ENCODE measurements at regions not wholly inside any gene's neighbourhood (a gene's known extent, or its start where the extent isn't known, plus 50 kb on each side); places are given as distances from the start of the nearest gene placed in this dataset.

GRCh38 chr1:193359631-193360030, 173.2 kb upstream of the B3GALT2 start:
- no peak for ATAC-seq
- TF ChIP-seq ZNF8 (CRISPR knock-in tag; IDR thresholded peaks at IDR 0.05) (no peak), PPARA (CRISPR knock-in tag; IDR thresholded peaks at IDR 0.05; ENCODE audit: borderline replicate concordance) (no peak), ZFP30 (CRISPR knock-in tag; IDR thresholded peaks at IDR 0.05) (no peak), CREB5 (CRISPR knock-in tag; IDR thresholded peaks at IDR 0.05; ENCODE audit: low read depth) (no peak), POU6F1 (CRISPR knock-in tag; IDR thresholded peaks at IDR 0.05; ENCODE audit: borderline replicate concordance, low read depth) (no peak), CSRNP3 (CRISPR knock-in tag; IDR thresholded peaks at IDR 0.05) (no peak), GLIS3 (CRISPR knock-in tag; IDR thresholded peaks at IDR 0.05) (no peak), ARNTL (CRISPR knock-in tag; IDR thresholded peaks at IDR 0.05; ENCODE audit: borderline replicate concordance, low read depth) (no peak)

GRCh38 chr1:193358419-193358818, 172.0 kb upstream of the B3GALT2 start:
- no peak for ATAC-seq
- TF ChIP-seq ZNF565 (CRISPR knock-in tag; conservative IDR thresholded peaks at IDR 0.05; ENCODE audit: low read depth) (no peak), RARB (CRISPR knock-in tag; IDR thresholded peaks at IDR 0.05) (no peak), POU6F1 (CRISPR knock-in tag; IDR thresholded peaks at IDR 0.05; ENCODE audit: borderline replicate concordance, low read depth) (no peak), PATZ1 (CRISPR knock-in tag; IDR thresholded peaks at IDR 0.05; ENCODE audit: borderline replicate concordance) (no peak), ISL1 (CRISPR knock-in tag; IDR thresholded peaks at IDR 0.05) (no peak), BACH2 (CRISPR knock-in tag; IDR thresholded peaks at IDR 0.05; ENCODE audit: borderline replicate concordance) (no peak), CSRNP3 (CRISPR knock-in tag; IDR thresholded peaks at IDR 0.05) (no peak), TCF4 (CRISPR knock-in tag; IDR thresholded peaks at IDR 0.05; ENCODE audit: borderline replicate concordance) (no peak), SNAI2 (CRISPR knock-in tag; IDR thresholded peaks at IDR 0.05) (no peak)

- no peak for ATAC-seq
- no peak for TF ChIP-seq TCF4 (CRISPR knock-in tag; IDR thresholded peaks at IDR 0.05; ENCODE audit: borderline replicate concordance)
- TF ChIP-seq POU6F1 (CRISPR knock-in tag; IDR thresholded peaks at IDR 0.05; ENCODE audit: borderline replicate concordance, low read depth) = no peak
- TF ChIP-seq CSDC2 (CRISPR knock-in tag; IDR thresholded peaks at IDR 0.05) = no peak
- no peak for TF ChIP-seq OSR1 (CRISPR knock-in tag; IDR thresholded peaks at IDR 0.05)
- TF ChIP-seq ZNF8 (CRISPR knock-in tag; IDR thresholded peaks at IDR 0.05) = no peak
- TF ChIP-seq ZNF565 (CRISPR knock-in tag; conservative IDR thresholded peaks at IDR 0.05; ENCODE audit: low read depth) = no peak
- no peak for TF ChIP-seq ARNTL (CRISPR knock-in tag; IDR thresholded peaks at IDR 0.05; ENCODE audit: borderline replicate concordance, low read depth)
- no peak for TF ChIP-seq TSHZ2 (CRISPR knock-in tag; IDR thresholded peaks at IDR 0.05)
- no peak for TF ChIP-seq PPARA (CRISPR knock-in tag; IDR thresholded peaks at IDR 0.05; ENCODE audit: borderline replicate concordance)
- no peak for TF ChIP-seq ZFP3 (CRISPR knock-in tag; IDR thresholded peaks at IDR 0.05)
- no peak for TF ChIP-seq PATZ1 (CRISPR knock-in tag; IDR thresholded peaks at IDR 0.05; ENCODE audit: borderline replicate concordance)
- TF ChIP-seq ZC3H10 (CRISPR knock-in tag; IDR thresholded peaks at IDR 0.05) = no peak
- no peak for TF ChIP-seq SNAI2 (CRISPR knock-in tag; IDR thresholded peaks at IDR 0.05)
- no peak for TF ChIP-seq TOX (CRISPR knock-in tag; IDR thresholded peaks at IDR 0.05; ENCODE audit: borderline replicate concordance)
These were observed 169.8 kb upstream of the B3GALT2 start for GRCh38 chr1:193356249-193356648.
